NOMO-1 treated with dmso at 0.1 percent for 144 hours (cell line): ENCODE measurements at regions not wholly inside any gene's neighbourhood (a gene's known extent, or its start where the extent isn't known, plus 50 kb on each side); places are given as distances from the start of the nearest gene placed in this dataset.
"Not testable (repeated sequence)": the region's sequence is repeated elsewhere in the genome, so short reads cannot be mapped to it uniquely, and the experiment has no call there.

Experiments
- DNase-seq: peaks from one replicate; lab custom pipeline; 2025; ENCODE audit not compliant: unreplicated experiment; lab: John Stamatoyannopoulos, UW

- no peak for DNase-seq
Observed at GRCh38 chr2:14975381-14975780, 342.9 kb downstream of the LRATD1 start.

DNA sequence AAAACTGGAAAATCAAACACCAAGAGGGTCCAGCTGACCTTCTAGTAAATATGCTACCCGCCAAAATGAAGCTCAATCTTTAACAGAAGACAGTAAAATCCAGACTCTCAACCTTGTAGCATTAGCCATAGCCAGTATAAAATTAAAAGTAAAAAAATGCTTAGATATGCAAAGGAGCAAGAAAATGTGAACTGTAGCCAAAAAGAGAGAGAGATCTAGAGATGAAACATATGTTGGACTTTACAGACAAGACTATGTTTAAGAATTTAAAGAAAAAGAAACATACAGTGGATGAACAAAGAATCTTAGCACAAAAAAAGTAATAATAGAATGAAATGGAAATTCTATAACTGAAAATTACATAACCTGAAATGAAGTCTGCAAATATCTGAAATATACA, 344.5 kb downstream of the LRATD1 start:
- no peak for DNase-seq

GRCh38 chr2:14978845-14979244, 346.3 kb downstream of the LRATD1 start:
- DNase-seq, result no peak

DNA sequence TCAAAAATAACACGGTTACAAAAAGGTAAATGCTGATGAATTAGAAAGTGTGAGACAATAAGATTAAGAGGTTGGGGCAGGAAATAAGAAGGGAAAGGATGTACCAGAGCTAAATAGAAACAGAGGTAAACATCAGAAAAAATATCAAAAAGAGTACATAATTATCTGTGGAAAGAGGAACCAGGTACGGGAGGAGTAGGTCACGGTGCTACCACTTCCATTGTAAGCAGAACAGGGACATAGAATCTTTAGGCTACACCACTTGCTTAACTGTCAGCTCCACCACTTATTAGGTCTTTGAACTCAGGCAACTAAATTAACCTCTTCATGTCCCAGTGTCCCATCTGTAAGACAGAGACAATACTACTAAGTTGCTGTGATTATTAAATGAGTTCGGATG, 350.3 kb downstream of the LRATD1 start:
- peak; percentile 2 for DNase-seq

DNA sequence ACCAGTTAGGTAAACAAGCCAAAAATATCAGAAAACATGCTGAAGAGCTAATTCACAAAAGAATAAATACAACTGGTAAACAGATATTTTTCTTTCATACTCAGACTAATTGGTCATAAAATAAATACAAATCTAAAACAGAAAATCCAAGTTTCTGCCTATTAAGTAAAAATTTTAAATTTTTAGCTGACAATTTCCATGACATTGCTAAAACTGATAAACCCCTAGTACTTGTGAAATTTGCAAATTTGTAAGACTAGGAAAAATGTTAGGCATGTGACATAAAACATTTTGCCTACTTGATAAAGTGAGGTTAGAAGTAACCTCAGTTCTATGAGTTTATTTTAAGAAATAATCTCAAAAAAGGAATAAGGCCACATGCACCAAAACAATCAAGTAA, 356.1 kb downstream of the LRATD1 start:
- DNase-seq, result no peak

- DNase-seq, result no peak
Observed at GRCh38 chr2:14991723-14992122, 359.2 kb downstream of the LRATD1 start.

DNA sequence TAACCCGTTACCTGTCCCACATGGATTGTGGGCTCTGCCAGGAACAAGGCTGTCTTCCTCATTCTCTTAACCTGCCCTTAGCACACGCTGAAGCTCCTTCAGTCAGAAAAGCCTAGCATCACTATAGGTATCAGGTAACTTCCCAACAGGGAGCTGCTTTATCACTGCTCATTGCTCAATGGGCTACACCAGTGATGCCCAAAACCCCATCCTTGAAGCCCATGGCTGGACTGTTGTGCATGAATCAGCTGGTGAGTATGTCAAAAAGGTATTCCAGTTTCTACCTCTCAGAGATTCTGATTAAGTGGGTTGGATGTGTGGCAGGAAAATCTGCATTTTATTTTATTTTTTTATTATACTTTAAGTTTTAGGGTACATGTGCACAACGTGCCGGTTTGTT, 362.2 kb downstream of the LRATD1 start:
- DNase-seq, result no peak

DNA sequence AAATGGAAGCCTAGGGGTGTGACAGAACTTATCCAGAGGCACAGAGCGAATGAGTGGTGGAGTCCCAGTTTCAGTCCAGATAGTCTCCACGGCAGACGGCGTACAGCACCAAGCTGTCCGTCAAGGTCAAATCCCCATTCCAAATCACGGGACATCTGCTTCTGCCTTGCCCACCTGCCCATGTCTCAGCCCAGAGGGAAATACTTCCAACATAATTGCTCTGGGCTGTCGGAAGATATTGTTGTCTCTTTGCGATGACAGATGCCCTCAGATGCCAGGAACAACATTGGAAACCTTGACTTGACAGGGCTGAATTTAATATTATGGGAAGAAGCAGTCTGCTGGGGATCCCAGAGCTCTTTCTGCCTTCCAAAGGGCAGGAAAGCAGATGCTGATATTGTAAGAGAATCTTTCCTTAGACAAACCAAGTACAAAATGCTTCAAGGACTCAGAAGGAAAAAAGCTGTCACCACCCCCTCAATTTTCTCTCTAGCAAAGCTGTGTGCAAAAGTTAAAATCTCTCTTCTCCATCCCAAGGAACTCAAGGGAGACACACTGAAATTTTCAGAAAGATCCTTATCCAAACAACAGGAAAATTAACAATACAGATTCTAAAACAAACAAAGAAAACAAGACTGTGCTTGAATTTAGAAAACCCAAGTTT, 364.0 kb downstream of the LRATD1 start:
- no peak for DNase-seq

GRCh38 chr2:14998546-14998945, 366.0 kb downstream of the LRATD1 start:
- DNase-seq, result no peak

DNA sequence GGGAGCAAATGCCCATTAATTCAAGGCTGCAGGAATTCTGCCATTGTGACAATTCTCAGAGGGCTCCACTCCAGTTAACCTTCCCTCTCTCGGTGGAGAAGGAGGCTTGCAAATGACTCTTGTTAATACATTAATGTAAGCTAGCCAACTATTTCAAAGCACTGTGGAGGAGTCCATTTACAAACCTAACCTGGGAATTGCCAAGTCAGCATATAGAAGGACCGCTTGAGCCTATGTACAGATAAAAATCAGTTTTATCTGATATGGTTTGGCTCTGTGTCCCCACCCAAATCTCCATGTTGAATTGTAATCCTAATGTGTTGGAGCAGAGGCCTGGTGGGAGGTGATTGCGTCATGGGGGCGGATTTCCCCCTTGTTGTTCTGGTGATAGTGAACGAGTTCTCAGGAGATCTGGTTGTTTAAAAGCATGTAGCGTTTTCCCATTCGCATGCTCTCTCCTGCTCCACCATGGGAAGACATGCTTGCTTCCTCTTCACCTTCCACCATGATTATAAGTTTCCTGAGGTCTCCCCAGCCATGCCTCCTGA, 366.7 kb downstream of the LRATD1 start:
- DNase-seq, result no peak

DNA sequence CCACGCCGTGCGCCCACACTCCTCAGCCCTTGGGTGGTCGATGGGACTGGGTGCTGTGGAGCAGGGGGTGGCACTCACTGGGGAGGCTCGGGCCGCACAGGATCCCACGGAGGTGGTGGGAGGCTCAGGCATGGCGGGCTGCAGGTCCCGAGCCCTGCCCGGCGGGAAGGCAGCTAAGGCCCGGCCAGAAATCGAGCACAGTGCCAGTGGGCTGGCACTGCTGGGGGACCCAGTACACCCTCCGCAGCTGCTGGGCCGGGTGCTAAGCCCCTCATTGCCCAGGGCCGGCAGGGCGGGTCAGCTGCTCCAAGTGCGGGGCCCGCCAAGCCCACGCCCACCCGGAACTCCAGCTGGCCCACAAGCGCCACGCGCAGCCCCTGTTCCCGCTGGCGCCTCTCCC, 370.0 kb downstream of the LRATD1 start:
- DNase-seq, result not testable (repeated sequence)

DNA sequence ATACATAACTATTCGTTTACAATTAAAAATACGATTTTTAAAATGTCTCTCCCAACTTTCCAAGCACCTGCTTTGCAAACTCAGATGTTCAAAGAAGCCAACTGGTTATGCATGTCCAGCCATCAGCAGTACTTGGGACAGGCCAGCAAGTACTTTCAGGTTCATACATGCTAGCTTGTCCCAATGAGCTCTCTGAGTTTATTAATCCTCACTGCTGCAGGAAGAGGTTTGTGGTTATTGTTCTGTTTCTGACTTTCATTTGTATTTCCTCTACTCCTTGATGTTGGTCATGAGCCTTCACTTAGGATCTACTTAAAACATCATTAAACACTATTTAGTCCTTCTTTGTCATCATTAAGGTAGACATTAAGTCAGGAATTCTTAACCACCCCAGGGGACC, 374.1 kb downstream of the LRATD1 start:
- no peak for DNase-seq

GRCh38 chr2:15009681-15010080, 377.2 kb downstream of the LRATD1 start:
- DNase-seq, result peak; percentile 3

DNA sequence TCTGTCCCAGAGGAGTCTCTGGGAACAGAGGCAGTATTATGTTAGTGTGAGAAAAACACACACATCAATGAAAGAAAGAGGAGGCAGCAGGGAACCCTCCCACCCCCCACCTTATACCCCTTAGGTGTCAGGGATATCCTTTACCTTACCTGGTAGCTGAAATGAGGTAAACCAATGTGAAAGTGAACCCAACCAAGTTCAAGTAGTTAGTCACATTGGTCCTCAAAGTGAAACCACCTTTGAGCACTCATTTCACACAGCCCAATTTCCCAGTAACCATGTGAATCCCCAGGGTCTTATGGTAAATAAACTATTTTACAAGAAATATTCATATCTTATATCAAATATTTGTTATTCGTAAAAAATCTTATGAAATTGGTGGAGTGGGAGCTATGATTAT, 377.8 kb downstream of the LRATD1 start:
- no peak for DNase-seq

GRCh38 chr2:15018814-15019213, 386.3 kb downstream of the LRATD1 start:
- DNase-seq, result no peak

DNA sequence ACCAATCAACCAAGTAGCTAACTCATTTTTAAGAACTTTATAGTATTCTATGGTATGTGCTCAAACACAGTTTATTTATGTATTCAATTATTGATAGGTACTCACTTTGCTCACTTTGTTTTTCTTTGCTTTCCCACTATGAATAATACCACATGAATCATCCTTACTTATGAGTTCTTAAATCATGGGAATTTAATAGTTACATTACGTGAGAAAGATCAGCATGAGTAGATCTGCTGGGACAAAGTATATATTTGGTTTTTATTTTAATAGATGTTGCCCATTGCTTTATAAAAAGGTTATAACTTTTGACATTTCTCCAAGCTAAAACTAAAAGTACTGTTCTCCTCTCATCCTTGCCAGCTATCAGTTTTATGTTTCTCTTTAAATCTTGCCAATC, 390.7 kb downstream of the LRATD1 start:
- no peak for DNase-seq

- no peak for DNase-seq
Observed at GRCh38 chr2:15028406-15028805, 395.9 kb downstream of the LRATD1 start.

DNA sequence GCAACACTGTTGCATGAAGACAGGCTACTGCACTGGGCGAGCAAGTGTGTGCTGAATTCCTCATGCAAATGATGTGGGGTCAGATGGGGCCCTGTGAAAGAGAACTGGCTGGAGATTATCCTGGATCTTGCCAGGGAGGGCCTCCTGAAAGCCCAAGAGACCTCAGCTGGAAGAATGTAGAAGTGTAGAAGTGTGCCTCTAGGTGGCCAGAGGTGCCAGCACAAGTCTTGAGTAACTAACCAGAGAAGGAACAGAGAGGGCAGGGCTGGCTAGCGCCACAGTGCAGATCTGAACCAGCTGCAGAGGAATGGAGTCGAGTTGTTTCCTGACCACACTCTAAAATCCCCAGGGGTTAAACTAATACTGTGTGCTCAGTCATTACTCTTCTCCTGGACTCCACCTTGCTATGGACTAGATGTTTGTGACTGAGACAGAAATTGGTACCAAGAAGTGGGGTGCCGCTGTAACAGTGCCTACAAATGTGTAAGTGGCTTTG, 399.3 kb downstream of the LRATD1 start:
- DNase-seq, result no peak

GRCh38 chr2:15034246-15034645, 401.7 kb downstream of the LRATD1 start:
- DNase-seq, result no peak

- DNase-seq, result no peak
Observed at GRCh38 chr2:15034860-15035259, 402.3 kb downstream of the LRATD1 start.

DNA sequence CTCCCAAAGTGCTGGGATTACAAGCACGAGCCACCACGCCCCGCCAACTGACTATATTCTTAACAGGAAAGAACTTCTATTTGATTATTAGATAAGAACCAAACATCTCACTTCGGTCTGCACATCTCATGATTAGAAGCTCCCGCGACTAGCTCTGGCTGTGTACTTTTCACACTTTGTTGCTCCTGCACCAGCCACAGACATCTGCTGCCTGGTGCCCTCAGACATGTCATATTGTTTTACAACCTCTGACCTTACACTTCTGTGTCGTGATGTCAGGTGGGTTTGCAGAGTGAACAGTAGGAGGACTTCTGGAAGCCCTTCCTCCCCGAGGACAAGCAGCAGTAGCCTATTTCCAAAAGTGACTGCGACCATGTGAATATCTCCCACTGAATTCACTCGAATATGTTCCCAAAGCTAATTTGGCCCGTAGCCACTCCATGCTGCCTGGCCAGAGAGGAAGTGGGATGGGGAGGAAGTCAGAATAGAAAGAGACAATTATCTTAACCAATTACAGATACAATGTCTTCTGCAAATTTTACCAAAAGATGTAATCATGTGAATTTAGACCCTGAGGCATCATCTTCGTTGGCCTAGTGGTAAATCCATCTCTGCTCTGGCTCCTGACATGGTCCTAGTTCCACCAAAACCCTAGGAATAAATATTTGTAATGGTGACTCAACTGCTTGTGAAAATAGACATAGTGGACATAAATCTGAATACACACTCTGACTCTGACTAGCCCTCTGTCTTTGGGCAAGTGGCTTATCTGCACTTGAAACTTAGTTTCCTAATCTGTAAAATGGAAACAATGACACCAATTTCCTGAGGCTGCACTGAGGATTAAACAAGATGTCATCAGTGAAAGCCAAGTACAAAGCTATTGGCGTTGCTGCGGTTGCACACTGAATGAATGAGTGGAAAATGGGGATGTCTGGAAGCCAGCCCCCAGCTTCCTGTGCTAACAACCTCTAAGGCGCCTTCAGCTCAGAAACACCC, 406.1 kb downstream of the LRATD1 start:
- DNase-seq, result no peak
